ENCODE measurements at regions not wholly inside any gene's neighbourhood (a gene's known extent, or its start where the extent isn't known, plus 50 kb on each side); places are given as distances from the start of the nearest gene placed in this dataset.
"Not testable (repeated sequence)": the region's sequence is repeated elsewhere in the genome, so short reads cannot be mapped to it uniquely, and the experiment has no call there.

DNA sequence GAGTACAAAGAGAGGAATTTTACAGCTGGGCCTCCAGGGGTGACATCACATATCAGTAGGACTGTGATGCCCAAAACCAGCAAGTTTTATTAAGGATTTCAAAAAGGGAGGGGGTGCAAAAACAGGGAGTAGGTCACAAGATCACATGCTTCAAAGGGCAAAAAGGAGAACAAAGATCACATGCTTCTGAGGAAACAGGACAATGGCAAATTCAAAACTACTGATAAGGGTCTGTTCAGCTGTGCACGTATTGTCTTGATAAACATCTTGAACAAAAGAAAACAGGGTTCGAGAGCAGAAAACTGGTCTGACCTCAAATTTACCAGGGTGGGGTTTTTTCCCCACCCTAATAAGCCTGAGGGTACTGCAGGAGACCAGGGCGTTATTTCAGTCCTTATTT is 197.5 kb downstream of the SLCO4C1 start:
- H3K9me3 Mint-ChIP-seq (ENCODE audit: low read depth); H3K27me3 Mint-ChIP-seq; H3K27ac Mint-ChIP-seq; H3K4me1 Mint-ChIP-seq; CTCF ChIA-PET; DNase-seq; H3K4me3 Mint-ChIP-seq; ATAC-seq; H3K36me3 Mint-ChIP-seq: not testable (repeated sequence)

DNA sequence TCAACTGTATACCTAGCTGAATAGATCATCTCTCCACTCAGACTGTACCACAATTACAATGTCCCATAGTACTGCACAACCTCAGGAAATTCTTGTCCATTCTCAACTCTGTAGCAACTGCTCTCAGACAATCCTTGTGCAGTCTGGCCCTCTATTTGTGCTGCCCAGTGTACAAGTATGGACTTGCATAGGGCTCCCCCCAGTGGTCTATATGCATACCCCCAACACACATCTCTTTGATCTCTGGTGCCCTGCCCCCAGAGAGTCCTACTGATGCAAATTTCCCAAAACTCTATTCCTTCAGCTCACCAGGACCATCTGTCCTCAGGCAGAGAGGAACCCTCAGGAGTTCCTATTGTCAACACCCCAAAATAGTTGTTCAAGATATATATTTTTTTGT is 205.3 kb downstream of the SLCO4C1 start:
- no peak overlapping the region for H3K27ac Mint-ChIP-seq
- no peak for ATAC-seq
- no peaks in the 10 kb centered on the region for H3K27me3 Mint-ChIP-seq
- H3K36me3 Mint-ChIP-seq, result no peaks in the 10 kb centered on the region
- CTCF ChIA-PET, result interaction anchor here (0.6 kb wide), 1 partner anchor 219 kb away, joined by 3 read pairs; no protein-coding TSS in a partner anchor
- no peaks in the 10 kb centered on the region for H3K4me1 Mint-ChIP-seq
- H3K9me3 Mint-ChIP-seq (ENCODE audit: low read depth), result peaks cover 2% of the 10 kb centered on the region
- H3K4me3 Mint-ChIP-seq, result no peak overlapping the region
- no peak for DNase-seq

- Mint-ChIP-seq H3K36me3 (no peaks in the 10 kb centered on the region), H3K4me3 (no peak overlapping the region), H3K4me1 (no peaks in the 10 kb centered on the region), H3K27me3 (no peaks in the 10 kb centered on the region), H3K27ac (no peak overlapping the region), H3K9me3 (ENCODE audit: low read depth) (peaks cover 2% of the 10 kb centered on the region)
- no peak for ATAC-seq
- no peak for DNase-seq
- CTCF ChIA-PET, result no interaction called here
Observed at GRCh38 chr5:102089883-102090282, 206.2 kb downstream of the SLCO4C1 start.

DNA sequence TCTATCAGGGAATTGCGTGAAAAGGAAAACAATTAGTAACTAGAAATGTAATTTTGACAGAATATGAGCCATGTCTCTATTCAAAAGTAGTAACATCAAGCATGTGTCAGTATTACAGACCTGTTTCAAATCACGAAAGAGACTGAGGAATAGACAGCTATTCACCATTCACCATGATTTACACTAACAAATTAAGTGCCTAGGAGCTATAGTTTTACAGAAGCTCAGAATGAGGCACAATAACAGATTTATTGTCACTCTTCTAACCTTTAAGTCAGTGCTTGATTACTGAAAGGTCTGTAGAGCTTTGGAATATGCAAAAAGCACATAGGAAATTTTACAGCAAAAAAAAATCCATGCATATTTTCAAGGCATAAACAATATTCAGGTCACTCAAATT is 208.2 kb downstream of the SLCO4C1 start:
- ATAC-seq (no peak), DNase-seq (no peak)
- Mint-ChIP-seq H3K27me3 (no peaks in the 10 kb centered on the region), H3K36me3 (no peaks in the 10 kb centered on the region), H3K4me3 (no peak overlapping the region), H3K4me1 (no peaks in the 10 kb centered on the region), H3K9me3 (ENCODE audit: low read depth) (no peaks in the 10 kb centered on the region), H3K27ac (no peak overlapping the region)
- CTCF ChIA-PET, result no interaction called here

DNA sequence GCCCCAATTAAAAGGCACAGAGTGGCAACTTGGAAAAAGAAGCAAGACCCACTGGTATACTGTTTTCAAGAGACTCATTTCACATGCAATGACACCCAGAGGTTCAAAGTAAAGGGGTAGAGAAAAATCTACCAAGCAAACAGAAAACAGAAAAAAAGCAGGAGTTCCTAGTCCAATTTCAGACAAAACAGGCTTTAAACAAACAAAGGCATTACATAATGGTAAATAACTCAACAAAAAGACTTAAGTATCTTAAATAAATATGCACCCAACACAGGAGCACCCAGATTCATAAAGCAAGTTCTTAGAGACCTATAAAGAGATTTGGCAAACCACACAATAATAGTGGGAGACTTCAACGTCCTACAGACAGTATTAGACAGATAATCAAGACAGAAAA is 215.8 kb downstream of the SLCO4C1 start:
- Mint-ChIP-seq H3K9me3 (ENCODE audit: low read depth) (peaks cover 3% of the 10 kb centered on the region), H3K4me3 (no peak overlapping the region), H3K4me1 (no peaks in the 10 kb centered on the region), H3K36me3 (no peaks in the 10 kb centered on the region), H3K27ac (no peak overlapping the region), H3K27me3 (no peaks in the 10 kb centered on the region)
- ATAC-seq (no peak), DNase-seq (no peak)
- CTCF ChIA-PET, result no interaction called here

GRCh38 chr5:102077920-102078319 is 218.2 kb downstream of the SLCO4C1 start:
- CTCF ChIA-PET, result no interaction called here
- H3K9me3 Mint-ChIP-seq (ENCODE audit: low read depth), result peaks cover 3% of the 10 kb centered on the region
- H3K36me3 Mint-ChIP-seq, result no peaks in the 10 kb centered on the region
- ATAC-seq, result no peak
- no peak overlapping the region for H3K4me3 Mint-ChIP-seq
- H3K27me3 Mint-ChIP-seq, result no peaks in the 10 kb centered on the region
- DNase-seq, result no peak
- H3K4me1 Mint-ChIP-seq, result no peaks in the 10 kb centered on the region
- no peak overlapping the region for H3K27ac Mint-ChIP-seq

DNA sequence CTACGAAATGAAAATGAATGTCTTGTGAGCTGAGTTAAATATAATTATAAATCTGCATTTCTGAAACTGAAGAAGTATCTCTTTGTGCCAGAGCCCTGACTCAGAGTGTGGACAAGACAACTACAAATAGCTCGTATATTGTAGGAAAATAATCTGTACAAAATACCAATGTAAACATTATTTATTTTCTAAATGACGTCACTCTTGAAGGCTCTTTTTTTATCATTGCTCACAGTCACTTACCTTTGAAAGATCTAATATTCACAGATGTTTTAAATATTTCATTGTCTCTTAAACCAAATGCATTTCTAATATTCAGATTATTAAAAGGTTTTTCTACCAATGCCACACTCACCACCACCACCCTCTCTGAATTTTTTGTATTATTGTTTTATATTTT is 226.1 kb downstream of the SLCO4C1 start:
- H3K36me3 Mint-ChIP-seq, result no peaks in the 10 kb centered on the region
- ATAC-seq, result no peak
- H3K27ac Mint-ChIP-seq, result no peak overlapping the region
- no peak overlapping the region for H3K4me3 Mint-ChIP-seq
- CTCF ChIA-PET, result no interaction called here
- no peaks in the 10 kb centered on the region for H3K9me3 Mint-ChIP-seq (ENCODE audit: low read depth)
- H3K4me1 Mint-ChIP-seq, result no peaks in the 10 kb centered on the region
- H3K27me3 Mint-ChIP-seq, result no peaks in the 10 kb centered on the region
- no peak for DNase-seq

GRCh38 chr5:102068870-102069269 is 227.2 kb downstream of the SLCO4C1 start:
- ATAC-seq (no peak), DNase-seq (no peak)
- no peak overlapping the region for H3K4me3 Mint-ChIP-seq
- H3K27ac Mint-ChIP-seq, result no peak overlapping the region
- no peaks in the 10 kb centered on the region for H3K27me3 Mint-ChIP-seq
- H3K9me3 Mint-ChIP-seq (ENCODE audit: low read depth), result no peaks in the 10 kb centered on the region
- CTCF ChIA-PET, result no interaction called here
- no peaks in the 10 kb centered on the region for H3K36me3 Mint-ChIP-seq
- H3K4me1 Mint-ChIP-seq, result no peaks in the 10 kb centered on the region

DNA sequence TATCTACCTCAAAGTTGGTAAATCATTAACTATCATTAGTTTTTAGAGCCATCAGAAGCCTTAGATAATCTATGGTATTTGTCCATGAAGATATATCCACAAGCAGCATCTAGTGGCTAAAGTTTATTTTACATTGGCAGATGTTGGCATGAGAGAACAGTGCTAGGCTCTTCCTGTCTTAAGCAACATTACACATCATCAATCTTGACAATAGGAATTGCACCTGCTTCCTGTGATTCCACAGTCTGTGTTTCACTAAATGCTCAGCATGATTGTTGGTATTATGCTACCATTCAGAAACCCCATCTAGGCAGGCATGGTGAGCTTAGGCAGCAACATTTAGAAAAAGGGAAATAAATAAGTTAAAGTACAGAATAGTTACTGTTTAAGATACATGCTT is 246.6 kb downstream of the SLCO4C1 start:
- CTCF ChIA-PET, result interaction anchor here (0.7 kb wide), 1 partner anchor 1377 kb away, joined by 3 read pairs; no protein-coding TSS in a partner anchor
- H3K36me3 Mint-ChIP-seq, result no peaks in the 10 kb centered on the region
- ATAC-seq (no peak), DNase-seq (no peak)
- no peaks in the 10 kb centered on the region for H3K27me3 Mint-ChIP-seq
- H3K27ac Mint-ChIP-seq, result no peak overlapping the region
- H3K9me3 Mint-ChIP-seq (ENCODE audit: low read depth), result peaks cover 4% of the 10 kb centered on the region
- no peak overlapping the region for H3K4me3 Mint-ChIP-seq
- no peaks in the 10 kb centered on the region for H3K4me1 Mint-ChIP-seq

DNA sequence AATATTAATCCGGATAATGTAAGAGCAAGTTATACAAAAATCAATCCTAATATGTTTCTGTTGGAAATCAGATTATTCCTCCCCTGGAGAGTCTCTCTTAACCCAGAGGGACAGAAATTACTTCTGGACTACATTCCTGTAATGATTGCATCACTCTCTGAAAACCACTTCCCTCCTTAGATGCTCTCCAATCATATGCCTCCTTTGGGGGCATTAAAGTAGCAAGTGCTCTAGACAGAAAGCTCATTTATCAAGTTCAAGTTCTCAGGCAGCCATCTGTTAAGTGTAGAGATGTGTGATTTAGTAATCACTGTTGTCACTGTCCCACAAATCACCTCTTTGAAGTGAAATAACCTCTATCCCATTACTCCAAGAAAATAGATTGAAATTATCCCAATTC is 247.1 kb downstream of the SLCO4C1 start:
- H3K36me3 Mint-ChIP-seq, result no peaks in the 10 kb centered on the region
- no peak overlapping the region for H3K27ac Mint-ChIP-seq

GRCh38 chr5:102047073-102047472 is 249.0 kb downstream of the SLCO4C1 start:
- ATAC-seq; H3K27ac Mint-ChIP-seq; CTCF ChIA-PET; H3K36me3 Mint-ChIP-seq; H3K9me3 Mint-ChIP-seq (ENCODE audit: low read depth); H3K4me1 Mint-ChIP-seq; H3K4me3 Mint-ChIP-seq; DNase-seq; H3K27me3 Mint-ChIP-seq: not testable (repeated sequence)

More for the DNA sequence above, 247.1 kb downstream of the SLCO4C1 start:
- CTCF ChIA-PET, result no interaction called here
- Mint-ChIP-seq H3K9me3 (ENCODE audit: low read depth) (peaks cover 4% of the 10 kb centered on the region), H3K4me3 (no peak overlapping the region), H3K27me3 (no peaks in the 10 kb centered on the region), H3K4me1 (no peaks in the 10 kb centered on the region)
- DNase-seq (no peak), ATAC-seq (no peak)

DNA sequence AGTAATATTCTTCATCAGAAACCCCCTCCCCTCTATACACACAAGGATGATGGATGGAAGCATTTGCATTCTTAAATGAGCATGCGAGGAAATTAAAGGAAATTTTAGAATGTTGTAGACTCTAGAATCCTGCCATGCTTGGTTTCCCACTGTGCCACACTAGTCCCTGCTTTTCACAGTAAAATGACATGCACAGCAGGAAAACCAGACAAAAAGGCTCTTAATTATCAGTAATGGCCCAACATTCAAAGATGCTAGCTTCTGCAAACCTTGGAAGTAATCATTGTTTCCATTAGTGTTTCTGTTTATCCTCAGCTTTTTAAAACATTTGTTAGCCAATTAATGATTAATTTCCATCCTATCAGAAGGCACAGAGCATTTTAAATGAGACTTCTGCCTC is 255.8 kb downstream of the SLCO4C1 start:
- Mint-ChIP-seq H3K4me3 (no peak overlapping the region), H3K27ac (no peak overlapping the region), H3K9me3 (ENCODE audit: low read depth) (no peaks in the 10 kb centered on the region), H3K4me1 (no peaks in the 10 kb centered on the region), H3K36me3 (no peaks in the 10 kb centered on the region), H3K27me3 (no peaks in the 10 kb centered on the region)
- CTCF ChIA-PET, result no interaction called here
- DNase-seq (no peak), ATAC-seq (no peak)

DNA sequence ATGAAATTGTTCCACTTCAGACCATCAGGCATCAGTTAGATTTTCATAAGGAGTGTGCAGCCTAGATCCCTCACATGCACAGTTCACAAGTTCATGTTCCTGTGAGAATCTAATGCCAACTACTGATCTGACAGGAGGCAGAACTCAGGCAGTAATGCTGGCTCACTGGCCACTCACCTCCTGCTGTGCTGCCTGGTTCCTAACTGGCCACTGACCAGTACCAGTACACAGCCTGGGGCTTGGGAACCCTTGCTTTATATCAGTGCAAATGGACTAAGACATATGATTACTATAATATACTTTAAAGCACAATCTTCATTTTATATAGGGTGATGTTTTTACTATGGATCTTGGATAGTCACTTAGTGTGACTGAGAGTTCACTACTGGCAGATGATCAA is 259.2 kb downstream of the SLCO4C1 start:
- CTCF ChIA-PET, result no interaction called here
- ATAC-seq (no peak), DNase-seq (no peak)
- Mint-ChIP-seq H3K9me3 (ENCODE audit: low read depth) (no peaks in the 10 kb centered on the region), H3K27me3 (no peaks in the 10 kb centered on the region), H3K27ac (no peak overlapping the region), H3K36me3 (no peaks in the 10 kb centered on the region), H3K4me1 (no peaks in the 10 kb centered on the region), H3K4me3 (no peak overlapping the region)

DNA sequence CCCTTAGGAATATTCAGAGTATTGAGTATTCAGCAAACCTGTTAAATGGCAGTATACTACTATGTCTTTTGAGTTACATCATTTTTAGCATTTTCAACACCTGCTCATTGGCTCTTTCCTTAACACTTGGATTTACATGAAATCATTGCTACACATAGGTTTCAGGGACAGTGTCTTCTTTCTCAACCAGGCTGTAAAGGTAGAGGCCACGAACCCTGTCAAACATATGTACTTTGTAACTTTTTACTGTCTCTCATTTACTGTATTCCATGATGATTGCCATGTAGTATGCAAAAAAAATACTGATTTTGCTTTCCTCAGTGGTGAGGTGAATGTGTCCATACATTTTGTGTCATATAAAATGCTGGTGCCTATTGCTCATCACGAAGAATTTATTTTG is 264.4 kb downstream of the SLCO4C1 start:
- DNase-seq (no peak), ATAC-seq (no peak)
- Mint-ChIP-seq H3K36me3 (no peaks in the 10 kb centered on the region), H3K27me3 (no peaks in the 10 kb centered on the region), H3K27ac (no peak overlapping the region), H3K4me3 (no peak overlapping the region), H3K4me1 (no peaks in the 10 kb centered on the region), H3K9me3 (ENCODE audit: low read depth) (no peaks in the 10 kb centered on the region)
- CTCF ChIA-PET, result no interaction called here

DNA sequence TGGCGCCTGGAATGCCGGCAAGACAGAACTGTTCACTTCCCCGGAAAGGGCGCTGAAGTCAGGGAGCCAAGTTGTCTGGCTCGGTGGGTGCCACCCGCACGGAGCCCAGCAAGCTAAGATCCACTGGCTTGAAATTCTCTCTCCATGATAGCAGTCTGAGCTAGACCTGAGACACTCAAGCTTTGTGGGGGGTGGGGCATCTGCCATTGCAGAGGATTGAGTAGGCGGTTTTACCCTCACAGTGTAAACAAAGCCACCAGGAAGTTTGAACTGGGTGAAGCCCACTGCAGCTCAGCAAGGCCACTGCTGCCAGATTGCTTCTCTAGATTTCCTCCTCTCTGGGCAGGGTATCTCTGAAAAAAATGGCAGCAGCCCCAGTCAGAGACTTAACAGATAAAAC is 277.4 kb downstream of the SLCO4C1 start:
- no peaks in the 10 kb centered on the region for H3K4me1 Mint-ChIP-seq
- CTCF ChIA-PET, result no interaction called here

More for the DNA sequence above, 277.4 kb downstream of the SLCO4C1 start:
- no peaks in the 10 kb centered on the region for H3K36me3 Mint-ChIP-seq
- no peak for ATAC-seq
- H3K9me3 Mint-ChIP-seq (ENCODE audit: low read depth), result no peaks in the 10 kb centered on the region
- H3K27ac Mint-ChIP-seq, result no peak overlapping the region
- no peaks in the 10 kb centered on the region for H3K27me3 Mint-ChIP-seq
- DNase-seq, result no peak
- H3K4me3 Mint-ChIP-seq, result no peak overlapping the region
